ENCODE measurements at regions not wholly inside any gene's neighbourhood (a gene's known extent, or its start where the extent isn't known, plus 50 kb on each side); places are given as distances from the start of the nearest gene placed in this dataset.

DNA sequence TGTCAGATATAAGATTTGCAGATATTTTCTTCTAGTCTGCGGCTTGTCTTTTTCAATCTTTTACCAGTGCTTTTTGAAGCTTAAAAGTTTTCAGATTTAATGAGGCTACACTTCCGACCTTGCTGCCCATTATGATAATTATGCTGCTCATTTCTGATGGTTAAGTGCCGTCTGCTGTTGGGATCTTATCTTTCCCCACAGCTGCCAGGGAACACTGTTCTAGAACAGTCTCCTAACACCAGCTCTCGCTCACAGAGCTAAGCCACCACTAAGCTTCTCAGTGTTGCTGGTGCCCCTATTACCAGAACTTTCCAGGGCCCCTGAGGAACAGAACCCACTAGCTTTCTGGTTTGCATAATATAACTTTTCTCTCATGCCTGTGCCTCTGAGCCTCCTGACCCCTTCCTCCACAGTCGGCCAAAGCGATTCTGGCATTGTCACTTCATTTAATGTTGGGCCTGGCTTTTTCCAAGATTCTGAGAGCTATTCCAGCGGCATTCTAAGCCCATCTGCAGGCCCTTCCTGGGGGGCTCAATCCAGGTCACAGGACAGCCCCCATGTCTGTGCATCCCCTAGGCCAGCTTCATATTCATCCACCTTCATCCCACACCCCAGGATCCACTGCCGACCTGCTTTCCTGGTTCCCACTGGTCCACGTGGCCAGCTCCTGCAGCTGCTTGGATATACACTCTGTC, 237.0 kb downstream of the PTPRU start:
- DNase-seq = no peak

DNA sequence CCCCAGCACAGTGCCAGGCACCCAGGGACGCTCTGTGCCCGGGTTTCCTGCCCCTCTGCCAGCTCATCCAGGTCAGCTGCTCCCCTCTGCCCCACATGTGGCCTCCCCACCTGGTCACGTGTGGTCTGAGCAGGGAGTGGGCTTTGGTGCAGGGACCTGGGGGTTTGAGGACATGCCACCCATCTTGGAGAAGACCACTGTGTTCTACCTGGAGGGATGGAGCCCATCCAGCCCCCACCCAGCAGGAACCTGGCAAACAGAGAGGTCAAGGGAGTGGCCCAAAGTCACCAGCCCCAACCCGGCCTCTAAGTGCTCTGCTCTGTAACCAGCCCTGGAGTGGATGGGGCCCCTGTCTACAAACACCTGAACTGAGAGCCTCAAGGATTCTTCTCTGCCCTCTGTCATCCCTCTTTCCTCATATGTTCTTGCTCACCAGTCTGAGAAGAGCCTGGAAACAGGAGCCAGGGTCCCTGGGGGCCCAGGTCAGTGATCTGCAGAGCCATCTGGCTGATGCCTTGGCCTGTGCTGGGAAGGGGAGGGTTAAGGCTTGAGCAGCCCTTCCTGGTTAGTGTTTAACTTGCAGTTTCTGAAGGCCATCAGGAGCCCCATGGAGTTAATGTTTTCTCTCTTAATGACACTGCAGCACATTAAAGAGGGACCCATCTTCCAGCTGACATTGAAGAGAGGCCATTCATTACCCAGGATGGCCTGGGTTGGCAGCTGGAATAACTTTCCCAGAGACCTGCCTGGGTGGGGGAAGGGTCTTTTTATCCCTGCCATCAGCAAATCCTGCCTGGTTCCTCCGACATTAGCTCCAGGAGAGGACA, 235.4 kb downstream of the PTPRU start:
- DNase-seq = peak in 1 of 2 experiments; percentile 13

DNA sequence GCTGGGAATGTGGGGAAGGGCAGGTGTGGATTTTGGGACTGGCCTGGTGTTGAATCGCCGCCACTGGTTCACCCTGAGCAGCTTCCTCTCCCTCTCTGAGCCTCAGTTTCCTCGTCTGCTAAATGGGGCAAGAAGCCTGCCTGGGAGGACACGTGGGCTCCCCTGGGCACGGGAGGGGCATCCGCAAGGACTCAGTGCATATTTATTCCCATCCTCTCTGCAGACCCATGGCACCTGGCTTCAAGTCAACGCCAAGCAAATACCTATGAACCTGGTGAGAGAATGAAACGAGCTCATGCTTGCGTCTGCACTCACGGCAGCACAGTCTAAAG, 234.4 kb downstream of the PTPRU start:
- DNase-seq = no peak

DNA sequence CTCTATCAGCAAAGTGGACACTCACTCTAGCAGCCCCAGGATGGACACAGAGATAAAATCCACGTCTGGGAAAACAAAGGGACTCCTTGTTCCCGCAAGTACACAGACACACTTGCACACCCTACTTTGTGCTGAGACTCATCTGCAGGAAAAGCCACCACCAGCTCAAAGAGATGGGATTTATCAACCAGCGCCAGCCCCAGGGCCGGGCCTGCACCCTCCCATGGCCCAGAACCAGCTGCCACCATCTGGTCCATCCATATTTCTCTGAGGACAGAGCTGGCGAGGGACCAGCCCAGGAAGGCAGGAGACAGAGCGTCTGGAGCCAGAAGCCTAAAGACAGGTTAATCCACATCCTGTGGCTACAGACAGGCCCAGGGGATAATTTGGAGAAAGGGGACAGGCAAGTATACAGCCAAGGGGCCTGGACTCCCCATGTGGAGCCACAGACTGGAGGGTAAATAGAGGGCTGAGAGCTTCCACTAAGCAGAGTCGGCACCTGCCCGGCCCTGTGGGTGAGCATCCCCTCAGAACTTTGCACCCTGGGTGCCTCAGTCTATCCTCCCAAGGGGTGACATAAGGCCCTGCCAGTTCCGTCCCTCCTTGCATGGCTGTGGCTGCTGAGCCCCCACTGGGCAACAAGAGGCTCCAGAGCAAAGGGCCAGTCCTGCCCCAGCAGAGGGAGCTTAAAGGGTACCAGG, 233.9 kb downstream of the PTPRU start:
- peak in 1 of 2 experiments; percentile 30 for DNase-seq

DNA sequence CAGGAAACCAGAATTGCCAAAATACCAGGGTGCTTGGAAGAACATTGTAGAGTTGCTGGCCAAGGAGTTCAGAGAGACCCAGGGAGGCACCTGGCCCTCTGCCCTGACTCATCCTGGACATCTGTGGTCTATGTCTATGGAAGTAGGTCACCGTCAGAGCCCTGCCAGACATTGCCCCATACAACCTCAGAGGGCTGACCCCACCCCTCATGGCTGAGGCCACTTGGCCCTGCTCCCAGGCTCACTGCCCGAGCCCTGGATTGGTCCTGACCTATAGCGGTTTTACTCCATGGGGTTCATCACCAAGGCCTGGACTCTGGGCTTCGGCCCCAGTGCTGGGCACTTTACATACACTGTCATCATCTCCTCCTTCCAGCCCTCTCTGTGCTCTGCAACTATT, 233.1 kb downstream of the PTPRU start:
- DNase-seq = no peak

DNA sequence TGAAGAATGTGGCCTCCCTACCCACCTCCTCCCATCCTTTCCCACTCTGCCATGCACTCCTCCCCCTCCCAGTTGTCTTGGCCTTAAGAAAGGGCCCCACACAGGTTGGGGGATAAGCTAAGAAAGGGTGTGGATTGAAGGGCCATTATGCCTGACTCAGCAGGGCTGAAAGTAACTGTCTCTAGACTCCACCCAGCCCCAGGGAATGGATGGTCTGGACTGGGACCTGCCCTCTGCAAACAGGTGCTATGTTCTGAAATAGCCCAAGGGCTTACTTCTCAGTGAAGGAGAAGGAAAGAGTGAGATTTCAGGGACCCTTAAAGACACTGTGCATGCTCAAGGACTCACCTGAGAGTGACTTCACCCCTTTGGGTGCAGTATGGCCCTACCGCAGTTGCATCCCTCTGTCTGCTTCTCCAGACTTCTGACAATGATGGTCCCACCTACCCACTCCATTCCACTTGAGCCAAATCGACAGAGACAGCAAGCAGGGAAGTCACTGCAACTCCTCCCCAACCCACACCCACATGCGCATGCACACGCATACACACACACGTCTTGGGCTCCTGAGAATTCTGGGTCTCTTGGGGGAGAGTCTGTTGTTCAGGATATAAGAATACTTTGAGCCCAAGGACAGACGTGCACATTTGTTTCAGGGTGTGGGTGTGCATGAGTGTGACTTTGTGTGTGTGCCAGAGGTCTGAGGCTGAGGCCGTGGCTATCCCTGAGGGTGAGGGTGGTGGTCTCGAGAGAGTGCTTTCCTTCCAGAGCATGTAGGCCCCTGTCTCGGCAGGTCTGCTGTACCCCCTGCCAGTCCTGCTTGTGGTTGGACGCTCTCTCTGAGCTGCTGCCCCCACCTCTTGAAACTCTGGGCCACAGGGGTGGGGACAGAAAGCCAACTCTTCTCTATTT, 231.9 kb downstream of the PTPRU start:
- no peak for DNase-seq

DNA sequence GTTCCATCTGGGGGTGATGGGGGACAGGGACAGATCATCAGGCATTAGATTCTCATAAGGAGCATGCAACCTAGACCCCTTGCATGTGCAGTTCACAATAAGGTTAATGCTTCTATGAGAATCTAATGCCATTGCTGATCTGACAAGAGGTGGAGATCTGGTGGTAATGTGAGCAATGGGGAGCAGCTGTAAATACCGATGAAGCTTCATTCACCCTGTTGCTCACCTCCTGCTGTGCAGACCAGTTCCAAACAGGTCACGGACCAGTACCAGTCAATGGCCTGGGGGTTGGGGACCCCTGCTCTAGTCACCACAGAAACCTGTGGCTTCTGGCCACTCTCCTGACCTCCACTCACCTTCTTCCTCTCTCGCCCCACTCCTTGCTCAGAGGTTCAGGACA, 229.9 kb downstream of the PTPRU start:
- DNase-seq = no peak

DNA sequence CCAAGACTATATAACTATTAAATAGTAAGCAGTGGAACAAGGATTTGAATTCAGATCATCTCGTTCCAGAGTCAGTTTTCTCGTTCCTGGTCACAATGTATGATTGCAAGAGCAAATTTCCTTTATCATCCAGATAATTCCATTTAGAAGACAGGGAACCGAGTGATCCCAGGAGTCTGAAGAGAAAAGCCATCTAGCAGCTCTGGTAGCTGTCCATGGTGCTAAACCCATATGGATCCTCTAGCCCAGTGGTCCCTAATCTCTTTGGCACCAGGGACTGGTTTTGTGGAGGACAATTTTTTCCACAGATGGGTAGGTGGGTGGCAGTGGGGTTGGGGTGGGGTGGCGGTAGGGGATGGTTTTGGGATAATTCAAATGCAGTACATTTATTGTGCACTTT, 229.4 kb downstream of the PTPRU start:
- DNase-seq = no peak

DNA sequence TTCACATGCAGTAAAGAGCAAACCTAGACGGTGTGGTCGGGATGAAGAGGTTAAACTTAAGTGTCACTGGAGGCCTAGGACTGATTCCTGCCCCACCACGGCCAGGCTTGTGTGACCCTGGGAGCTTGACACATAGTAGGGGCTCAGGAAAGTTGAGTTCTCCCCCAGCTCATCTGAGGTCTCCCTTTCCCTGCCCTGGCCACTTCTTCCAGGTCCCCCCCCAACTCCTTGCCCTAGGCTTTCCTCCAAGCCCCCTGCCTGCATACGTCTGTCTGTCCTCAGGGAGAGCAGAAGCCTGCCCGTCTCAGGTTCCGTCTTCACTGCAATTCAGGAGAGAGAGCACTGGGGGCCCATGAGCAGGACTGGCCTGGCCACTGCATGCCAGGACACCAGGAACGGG, 225.8 kb downstream of the PTPRU start:
- no peak for DNase-seq

DNA sequence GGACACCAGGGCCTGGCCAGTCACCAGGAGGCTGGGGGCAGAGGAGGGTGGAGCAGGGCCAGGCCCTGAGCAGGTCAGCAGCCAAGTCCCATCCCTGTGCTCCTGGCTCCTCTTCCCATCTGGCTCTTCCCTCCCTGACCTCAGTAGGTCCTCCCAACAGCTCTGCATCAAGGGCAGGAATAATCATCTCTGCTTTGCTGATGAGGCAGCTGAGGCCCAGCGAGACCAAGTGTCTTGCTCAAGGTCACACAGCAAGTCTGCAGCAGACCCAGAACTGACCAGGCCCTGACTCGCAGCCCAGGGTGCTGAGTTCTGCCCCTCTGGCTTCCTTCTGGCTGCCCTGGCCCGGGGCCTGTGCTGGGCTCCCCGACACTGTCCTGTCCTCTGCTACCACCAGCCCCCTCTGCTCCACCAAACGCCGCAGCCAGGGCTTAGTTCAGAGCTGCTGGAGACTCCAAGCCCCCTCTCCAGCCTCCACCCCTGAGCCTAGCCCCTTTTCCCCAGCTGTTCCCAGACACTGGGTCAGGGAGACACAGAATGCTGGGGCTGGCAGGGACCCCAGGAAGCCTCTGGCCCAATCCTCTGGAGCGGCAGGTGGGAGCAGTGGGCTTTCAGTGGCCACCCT, 224.9 kb downstream of the PTPRU start:
- no peak for DNase-seq

DNA sequence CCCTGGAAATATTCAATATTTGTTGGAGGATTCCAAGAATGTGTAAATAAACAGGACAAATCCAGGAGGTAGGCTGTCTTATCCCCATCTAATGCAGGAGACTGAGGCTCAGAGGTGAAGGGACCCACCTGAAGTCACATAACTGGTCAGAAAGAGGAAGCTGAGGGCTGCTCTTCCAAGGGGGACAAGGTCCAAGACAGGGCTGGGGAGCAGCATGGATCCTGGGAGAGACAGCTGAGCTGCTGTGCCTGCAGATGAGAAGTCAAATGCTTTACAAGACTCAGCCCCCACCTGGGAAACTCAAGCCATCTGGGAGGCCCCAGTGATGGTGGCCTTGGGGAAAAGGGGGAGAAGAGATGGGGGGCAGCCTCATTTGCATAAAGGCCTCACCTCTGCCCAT, 224.4 kb downstream of the PTPRU start:
- DNase-seq = no peak

DNA sequence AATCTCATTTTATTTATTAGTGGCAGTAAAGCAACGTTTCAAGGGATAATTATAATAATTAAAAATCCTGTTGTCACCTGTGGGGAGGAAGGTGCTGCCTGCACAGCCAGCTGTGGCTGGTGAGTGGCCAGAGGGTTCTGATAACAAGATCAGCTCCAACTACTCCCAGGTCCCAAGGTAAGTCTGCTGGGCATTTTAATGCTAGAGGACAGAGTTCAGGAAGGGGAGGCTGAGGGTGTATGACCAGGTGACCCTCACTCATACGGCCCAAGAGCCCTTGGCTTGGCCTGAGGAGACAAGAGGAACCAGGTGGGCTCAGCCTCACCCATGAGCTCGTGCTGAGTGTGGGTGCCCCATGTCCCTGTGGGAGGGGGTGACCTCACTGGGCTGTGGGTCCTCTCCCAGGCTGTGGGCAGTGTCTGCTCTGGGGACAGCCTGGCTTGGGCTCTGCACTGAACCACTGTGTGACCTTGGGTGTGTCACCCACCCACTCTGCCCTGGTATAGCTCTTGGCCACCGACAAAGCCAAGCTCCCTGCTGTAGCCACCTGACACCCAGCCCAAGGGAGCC, 223.8 kb downstream of the PTPRU start:
- DNase-seq = no peak

DNA sequence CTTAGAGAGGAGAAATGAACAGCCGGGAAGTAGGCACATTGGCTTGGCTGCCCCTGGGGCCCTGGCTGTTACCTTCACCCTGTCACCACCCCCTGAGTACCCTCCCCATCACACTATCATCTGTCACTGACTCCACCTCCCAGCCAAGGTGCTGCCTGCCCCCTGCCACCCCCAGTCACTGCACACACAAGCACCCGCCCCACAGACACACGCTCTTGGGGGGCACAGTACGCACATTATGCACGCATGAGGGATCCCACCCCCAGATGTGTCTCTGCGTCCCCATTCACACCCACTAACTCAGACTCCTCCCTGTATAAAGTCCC, 223.3 kb downstream of the PTPRU start:
- no peak for DNase-seq

DNA sequence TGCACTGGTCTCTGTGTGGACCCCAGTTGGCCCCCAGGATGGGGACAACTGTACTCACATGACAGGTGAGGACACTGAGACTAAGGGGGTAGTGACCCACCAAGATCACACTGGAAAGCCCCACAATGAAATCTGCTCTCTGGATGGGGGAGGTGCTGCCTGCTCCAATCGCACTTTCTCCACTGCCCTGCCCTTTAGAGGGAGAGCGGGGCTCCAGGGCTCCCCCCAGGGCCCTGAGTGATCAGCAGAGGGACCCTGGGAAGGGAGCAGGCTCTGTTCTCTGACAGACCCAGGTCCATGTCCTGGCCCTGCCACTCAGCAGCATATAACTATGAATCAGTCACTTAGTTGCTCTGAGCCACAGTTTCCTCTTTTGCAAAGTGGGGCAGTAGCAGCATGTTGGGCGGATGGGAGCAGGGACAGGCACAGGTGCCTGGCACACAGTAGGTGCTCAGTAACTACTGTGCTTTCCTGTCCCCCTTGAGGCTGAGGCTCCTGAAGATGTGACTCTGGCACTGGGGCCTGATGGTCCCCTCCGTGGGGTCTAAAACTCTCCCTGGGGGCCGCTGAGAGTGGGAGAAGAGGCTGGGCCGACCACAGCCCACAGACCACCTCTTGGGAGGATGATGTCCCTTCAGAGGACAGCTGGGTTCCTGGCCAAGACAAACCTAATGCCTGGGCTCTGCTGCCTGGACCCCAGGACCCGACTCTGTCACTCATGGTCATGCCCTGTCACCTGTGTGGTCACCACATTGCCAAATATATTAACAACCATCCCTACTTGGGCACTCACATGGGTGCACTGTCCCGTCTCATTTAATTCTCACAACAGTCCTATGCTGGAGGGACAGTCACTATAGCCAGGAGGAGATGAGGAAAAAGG, 222.7 kb downstream of the PTPRU start:
- no peak for DNase-seq

DNA sequence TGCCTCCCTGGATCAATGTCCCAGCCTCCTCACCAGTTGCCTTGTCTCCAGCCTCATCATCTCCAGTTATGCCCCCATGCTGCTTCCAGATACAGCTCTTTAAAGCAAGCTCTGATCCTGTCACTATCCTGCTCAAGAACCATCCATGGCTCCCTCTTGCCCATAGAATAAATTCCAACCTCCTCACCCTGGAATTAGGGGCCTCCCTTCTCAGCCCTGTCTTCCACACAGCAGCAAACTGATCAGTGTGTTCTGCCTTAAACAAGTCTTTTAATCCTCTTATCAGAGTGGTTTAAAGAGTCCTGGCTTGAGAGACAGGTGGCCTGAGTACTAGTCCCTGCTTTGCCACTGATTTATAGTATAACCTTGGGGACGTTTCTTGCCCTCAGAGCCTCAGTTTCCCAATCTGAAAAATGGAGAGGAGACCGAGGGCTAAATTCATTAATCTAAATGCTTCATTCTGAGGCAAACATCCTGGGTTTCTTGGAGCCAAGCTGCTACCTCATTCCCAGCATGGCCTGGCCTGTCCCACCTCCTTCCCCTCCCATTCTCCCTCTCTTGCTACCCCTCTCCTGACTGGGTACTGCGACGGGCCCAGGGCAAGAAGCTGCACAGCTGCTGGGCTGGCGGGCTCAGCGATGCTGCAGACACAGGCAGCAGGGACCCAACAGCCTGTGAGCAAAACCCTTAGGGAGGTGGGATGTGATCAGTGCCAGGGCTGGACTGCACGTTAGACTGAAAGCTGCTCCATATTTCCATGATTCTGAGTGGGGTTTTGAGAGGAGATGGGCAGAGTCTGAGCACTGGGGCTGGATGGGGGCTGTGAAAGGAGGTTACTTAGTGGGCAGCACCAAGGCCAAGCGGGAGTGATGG, 221.4 kb downstream of the PTPRU start:
- no peak for DNase-seq

DNA sequence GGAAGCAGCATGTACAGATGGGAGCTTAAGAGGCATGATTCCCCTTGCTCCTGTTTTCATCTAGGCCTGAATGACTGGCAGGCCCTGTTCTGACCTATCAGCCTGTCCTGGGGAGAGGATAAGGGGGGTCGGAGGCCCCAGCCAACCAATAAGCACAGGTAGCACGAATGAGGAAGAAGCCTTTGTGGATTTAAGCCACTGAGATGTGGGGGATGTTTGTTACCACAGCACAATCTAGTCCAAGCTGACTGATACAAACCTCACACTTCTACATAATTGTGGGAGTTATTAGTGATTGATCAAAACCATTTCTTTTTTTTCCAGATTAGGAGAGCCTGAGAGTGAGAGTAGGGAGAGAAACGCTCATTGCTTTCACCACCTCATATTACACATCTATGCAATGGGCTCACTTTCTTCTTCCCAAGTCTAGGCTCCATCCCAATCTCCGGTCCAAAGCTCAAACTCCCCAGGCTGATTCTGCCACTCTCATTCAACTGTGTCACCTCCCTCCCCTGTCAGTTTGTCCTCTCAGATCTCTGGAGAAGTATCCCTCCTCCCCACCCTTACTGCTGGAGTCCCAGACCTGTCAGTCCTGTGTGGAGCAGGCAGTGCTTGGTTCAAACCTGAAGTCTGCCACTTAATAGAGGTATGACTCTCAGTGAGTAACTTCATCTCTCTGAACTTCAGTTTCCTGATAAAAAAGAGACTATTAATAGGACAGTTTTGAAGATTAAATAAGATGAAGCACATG, 220.5 kb downstream of the PTPRU start:
- no peak for DNase-seq

DNA sequence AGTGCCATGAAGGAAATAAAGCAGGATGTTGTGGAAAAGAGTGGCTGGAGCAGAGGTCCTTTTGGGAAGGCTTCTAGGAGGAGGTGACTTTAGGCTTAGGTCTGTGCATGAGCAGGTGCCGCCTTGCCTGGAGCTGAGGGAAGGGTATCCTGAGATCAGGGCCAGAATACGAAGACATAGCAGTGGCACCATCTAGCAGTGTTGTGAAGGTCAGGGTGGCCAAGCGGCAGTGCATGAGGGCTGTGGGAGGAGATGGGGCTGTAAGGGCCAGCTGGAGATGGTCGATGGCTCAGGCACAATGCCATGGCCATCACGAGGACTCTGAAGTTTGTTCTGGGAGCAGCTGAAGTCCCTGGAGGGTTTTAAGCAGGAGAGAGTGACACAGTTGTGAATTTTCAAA, 219.5 kb downstream of the PTPRU start:
- no peak for DNase-seq

DNA sequence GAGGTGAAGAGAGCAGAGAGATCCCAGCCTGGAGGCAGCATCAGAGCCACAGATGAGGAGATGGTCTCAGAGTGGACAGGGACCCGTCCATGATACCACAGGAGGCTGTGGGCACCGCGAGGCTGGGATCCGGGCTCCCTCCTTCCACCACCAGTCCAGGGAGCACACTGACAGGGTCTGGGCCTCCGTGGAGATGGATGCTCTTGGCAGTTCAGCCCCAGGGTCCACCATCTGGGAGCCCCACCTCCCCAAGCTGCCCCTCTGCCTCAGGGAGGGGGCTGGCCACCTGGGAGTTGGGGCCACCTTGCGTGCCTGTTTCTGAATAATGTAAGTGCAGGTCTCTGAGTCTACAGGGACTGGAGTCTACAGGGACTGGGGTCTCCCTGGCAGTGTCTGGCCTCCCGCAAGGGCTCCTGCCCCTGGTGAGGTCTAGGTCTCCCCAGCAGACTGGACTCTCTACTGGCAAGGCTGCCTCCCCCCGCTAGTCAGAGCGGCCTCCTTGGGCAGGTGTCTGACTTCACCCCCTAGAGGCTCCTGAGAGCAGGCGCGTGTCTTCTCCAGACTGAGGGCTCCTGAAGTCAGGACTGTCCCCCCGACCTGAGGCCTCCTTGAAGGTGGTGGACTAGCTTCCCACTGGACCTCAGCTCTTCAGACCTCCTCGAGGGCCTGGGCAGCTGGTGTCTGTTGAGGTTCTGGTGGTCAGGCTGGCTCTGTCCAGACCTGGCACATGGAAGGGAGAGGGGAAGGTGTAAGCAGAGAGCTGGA, 218.5 kb downstream of the PTPRU start:
- no peak for DNase-seq
